MM.1S (cell line): ENCODE measurements at regions not wholly inside any gene's neighbourhood (a gene's known extent, or its start where the extent isn't known, plus 50 kb on each side); places are given as distances from the start of the nearest gene placed in this dataset.

Experiments
- CTCF ChIP-seq: fragments of 300-600 bp; sonication (generic); IDR thresholded peaks from 2 replicates; pipeline ENCODE4 v1.5.1; 2016; ENCODE audit warnings: antibody characterized with exemption, low read length, mixed read lengths
- EZH2 ChIP-seq: fragments of 300-600 bp; sonication (generic); optimal IDR thresholded peaks from 2 replicates; pipeline ENCODE3; 2017; ENCODE audit warnings: low read depth, mild to moderate bottlenecking, antibody characterized with exemption, low read length, mixed read lengths
- EZH2phosphoT487 ChIP-seq: fragments of 300-600 bp; sonication (generic); IDR thresholded peaks from 2 replicates; pipeline ENCODE4 v1.6.1; 2018; ENCODE audit warnings: antibody characterized with exemption, low read length

GRCh38 chr13:88926890-88927502 is 1255.8 kb downstream of the SLITRK5 start:
- TF ChIP-seq CTCF, result no peak
- TF ChIP-seq EZH2phosphoT487, result no peak
- no peak for TF ChIP-seq EZH2
